Spleen (tissue), 11 donors: ENCODE measurements at regions not wholly inside any gene's neighbourhood (a gene's known extent, or its start where the extent isn't known, plus 50 kb on each side); places are given as distances from the start of the nearest gene placed in this dataset.
A peak's percentile ranks its signal among the peaks of the same experiment; 100 is the strongest.

Experiments
- DNase-seq: peaks from one replicate; pipeline ENCODE4 v3.0.0-alpha.2; 2020
- H3K27ac ChIP-seq, 8 donors: fragments of 200-600 bp; sonication (generic) in 7 of 8; 1 replicate in 4 of 8; 2 replicates in 4 of 8; pipeline versions ENCODE4 v1.5.0 to v1.8.0; 2016 to 2021; ENCODE audit warnings: inconsistent platforms in 4 of 8, mild to moderate bottlenecking in 4 of 8, moderate library complexity in 1 of 8
- H3K27me3 ChIP-seq, 7 donors: fragments of 200-600 bp; sonication (generic) in 6 of 7; replicated peaks in 1 of 7; 1 replicate in 4 of 7; 2 replicates in 3 of 7; pipeline versions ENCODE4 v1.5.0 to v1.8.0; 2016 to 2021; ENCODE audit warnings: inconsistent platforms in 3 of 7, mild to moderate bottlenecking in 1 of 7
- H3K36me3 ChIP-seq, 6 donors: fragments of 200-600 bp; sonication (generic) in 5 of 6; 1 replicate in 4 of 6; 2 replicates in 2 of 6; pipeline versions ENCODE4 v1.5.0 to v1.8.0; 2016 to 2021; ENCODE audit warnings: inconsistent platforms in 2 of 6
- H3K4me1 ChIP-seq, 6 donors: fragments of 200-600 bp; sonication (generic) in 5 of 6; 1 replicate in 3 of 6; 2 replicates in 3 of 6; pipeline versions ENCODE4 v1.5.0 to v1.8.0; 2016 to 2021; ENCODE audit warnings: inconsistent platforms in 3 of 6
- H3K4me3 ChIP-seq, 8 donors: fragments of 200-600 bp; sonication (generic) in 7 of 8; 1 replicate in 4 of 8; 2 replicates in 4 of 8; pipeline versions ENCODE4 v1.5.0 to v1.8.0; 2016 to 2021; ENCODE audit warnings: inconsistent platforms in 4 of 8, mild to moderate bottlenecking in 4 of 8, moderate library complexity in 2 of 8
- H3K9me3 ChIP-seq, 8 donors: fragments of 200-600 bp; sonication (generic) in 7 of 8; 1 replicate in 4 of 8; 2 replicates in 4 of 8; pipeline versions ENCODE4 v1.5.0 to v1.8.0; 2016 to 2021; ENCODE audit warnings: inconsistent platforms in 4 of 8
- CTCF ChIP-seq, 11 experiments: fragments of 200-600 bp in 7 of 11; fragments of 450-650 bp in 4 of 11; sonication (generic) in 4 of 11; IDR thresholded peaks in 8 of 11; conservative IDR thresholded peaks in 3 of 11; 1 replicate in 7 of 11; 2 replicates in 4 of 11; pipeline versions ENCODE4 v1.4.0 to v1.8.0; 2016 to 2021; ENCODE audit warnings: antibody characterized with exemption in 11 of 11, inconsistent platforms in 4 of 11, mild to moderate bottlenecking in 1 of 11
- POLR2A ChIP-seq, 3 donors: fragments of 450-650 bp; IDR thresholded peaks; one replicate each; pipeline ENCODE4 v1.5.1; 2017; ENCODE audit warnings: antibody characterized with exemption in 3 of 3, mild to moderate bottlenecking in 1 of 3
- POLR2AphosphoS5 ChIP-seq, 3 donors: sonication (generic); formaldehyde crosslinking; IDR thresholded peaks; one replicate each; pipeline ENCODE4 v1.5.1; 2017; ENCODE audit warnings: antibody characterized with exemption in 3 of 3
- WGBS, 5 donors: extraction: QIAGEN DNeasy Blood & Tissue Kit in 3 of 5; methylation state at CpG; one replicate each; pipeline versions ENCODE4 v1.1.5 to v1.1.7; 2013 to 2018; 5-methylcytosine and 5-hydroxymethylcytosine counted together
- intact Hi-C: fragments of 100-400 bp; cut with DNase I; formaldehyde crosslinking; loops from one replicate; pipeline ENCODE4 v1.15.0; 2023; ENCODE audit warnings: low total_unique reads
- donor health status: healthy with polysubstance abuse.
- donor health status: DM: no; HTN: no; CAD: no; lungs with moderate emphysema.
- donor health status: DM: no; HTN: no; CAD: no.
- donor health status: Bipolar disorder and iron deficiency.
- donor health status: healthy.
- donor health status: DM: no; HTN: no; CAD: no.
- donor health status: DM: yes; HTN: yes; CAD: no.

- WGBS, 5 donors: 81 to 90% (median 86%) methylated on average over 15 to 16 of the region's 16 CpGs
- intact Hi-C loops: no loop called here
These were observed 71.8 kb upstream of the HS6ST1 start for GRCh38 chr2:128390256-128390990.

GRCh38 chr2:128390991-128391630 lies 72.4 kb upstream of the HS6ST1 start:
- intact Hi-C loops: no loop called here
- Histone ChIP-seq H3K4me1 (peaks cover 0 to 9% (median 0%) of the 10 kb centered on the region in 6 donors), H3K4me3 (no peak overlapping the region), H3K27ac (no peak overlapping the region), H3K9me3 (no peaks in the 10 kb centered on the region), H3K27me3 (no peaks in the 10 kb centered on the region), H3K36me3 (no peaks in the 10 kb centered on the region)
- WGBS, 5 donors: 82 to 92% (median 87%) methylated on average over 15 of the region's 15 CpGs
- DNase-seq: peak; percentile 22
- TF ChIP-seq POLR2AphosphoS5 (IDR thresholded peaks at IDR 0.05) (no peak), CTCF (IDR thresholded peaks at IDR 0.05 in 8 of 11, conservative IDR thresholded peaks at IDR 0.05 in 3 of 11) (no peak), POLR2A (IDR thresholded peaks at IDR 0.05) (no peak)

More at GRCh38 chr2:128390256-128390990, 71.8 kb upstream of the HS6ST1 start:
- TF ChIP-seq CTCF (IDR thresholded peaks at IDR 0.05 in 8 of 11, conservative IDR thresholded peaks at IDR 0.05 in 3 of 11): no peak
- no peak for TF ChIP-seq POLR2A (IDR thresholded peaks at IDR 0.05)
- no peak for TF ChIP-seq POLR2AphosphoS5 (IDR thresholded peaks at IDR 0.05)
- H3K27ac ChIP-seq: no peak overlapping the region
- no peaks in the 10 kb centered on the region for H3K9me3 ChIP-seq
- no peak overlapping the region for H3K4me3 ChIP-seq
- no peaks in the 10 kb centered on the region for H3K27me3 ChIP-seq
- peaks cover 0 to 3% (median 0%) of the 10 kb centered on the region in 6 donors for H3K4me1 ChIP-seq
- DNase-seq: peak; percentile 65
- no peaks in the 10 kb centered on the region for H3K36me3 ChIP-seq

GRCh38 chr2:128391679-128392078 lies 73.0 kb upstream of the HS6ST1 start:
- intact Hi-C loops: no loop called here
- H3K27ac ChIP-seq: no peak overlapping the region
- no peak for DNase-seq
- peaks cover 0 to 15% (median 0%) of the 10 kb centered on the region in 6 donors for H3K4me1 ChIP-seq
- H3K4me3 ChIP-seq: no peak overlapping the region
- no peaks in the 10 kb centered on the region for H3K36me3 ChIP-seq
- no peaks in the 10 kb centered on the region for H3K27me3 ChIP-seq
- 76 to 94% (median 83%) methylated on average over 3 of the region's 3 CpGs for WGBS, 5 donors
- H3K9me3 ChIP-seq: no peaks in the 10 kb centered on the region
- TF ChIP-seq CTCF (IDR thresholded peaks at IDR 0.05 in 8 of 11, conservative IDR thresholded peaks at IDR 0.05 in 3 of 11) (no peak), POLR2A (IDR thresholded peaks at IDR 0.05) (no peak), POLR2AphosphoS5 (IDR thresholded peaks at IDR 0.05) (no peak)

- no peak for DNase-seq
- WGBS, 5 donors: 90 to 98% (median 94%) methylated on average over 3 of the region's 3 CpGs
- H3K27me3 ChIP-seq: no peaks in the 10 kb centered on the region
- TF ChIP-seq CTCF (IDR thresholded peaks at IDR 0.05 in 8 of 11, conservative IDR thresholded peaks at IDR 0.05 in 3 of 11) (no peak), POLR2AphosphoS5 (IDR thresholded peaks at IDR 0.05) (no peak), POLR2A (IDR thresholded peaks at IDR 0.05) (no peak)
- H3K4me1 ChIP-seq: peaks cover 0 to 15% (median 0%) of the 10 kb centered on the region in 6 donors
- intact Hi-C loops: no loop called here
- H3K27ac ChIP-seq: no peak overlapping the region
- H3K36me3 ChIP-seq: no peaks in the 10 kb centered on the region
- no peaks in the 10 kb centered on the region for H3K9me3 ChIP-seq
- H3K4me3 ChIP-seq: no peak overlapping the region
These were observed 73.5 kb upstream of the HS6ST1 start for GRCh38 chr2:128392207-128392606.
